HG03565 (cell line): ENCODE measurements at regions not wholly inside any gene's neighbourhood (a gene's known extent, or its start where the extent isn't known, plus 50 kb on each side); places are given as distances from the start of the nearest gene placed in this dataset.

Experiments used
- ATAC-seq: cut with Tn5 transposase; IDR thresholded peaks from one replicate; pipeline ENCODE4 v1.9.1; 2021; ENCODE audit warnings: mild to moderate bottlenecking, moderate library complexity; ENCODE audit not compliant: unreplicated experiment

- no peak for ATAC-seq
Measured at GRCh38 chr5:58403822-58404433, 56.0 kb downstream of the PLK2 start.

GRCh38 chr5:58401701-58402100, 58.2 kb downstream of the PLK2 start:
- no peak for ATAC-seq

GRCh38 chr5:58400737-58401136, 59.1 kb downstream of the PLK2 start:
- no peak for ATAC-seq

GRCh38 chr5:58399951-58400350, 59.9 kb downstream of the PLK2 start:
- ATAC-seq: no peak

GRCh38 chr5:58394339-58394738, 65.5 kb downstream of the PLK2 start:
- no peak for ATAC-seq

- no peak for ATAC-seq
Measured at GRCh38 chr5:58393716-58394115, 66.2 kb downstream of the PLK2 start.

GRCh38 chr5:58392496-58392895, 67.4 kb downstream of the PLK2 start:
- ATAC-seq: no peak

- ATAC-seq: no peak
Measured at GRCh38 chr5:58383448-58383847, 76.4 kb downstream of the PLK2 start.

- ATAC-seq: no peak
Measured at GRCh38 chr5:58382131-58382534, 77.8 kb downstream of the PLK2 start.

GRCh38 chr5:58381566-58381965, 78.3 kb downstream of the PLK2 start:
- ATAC-seq: no peak

- no peak for ATAC-seq
Measured at GRCh38 chr5:58380655-58381054, 79.2 kb downstream of the PLK2 start.

GRCh38 chr5:58378613-58379390, 81.1 kb downstream of the PLK2 start:
- ATAC-seq: no peak

GRCh38 chr5:58370606-58371005, 89.3 kb downstream of the PLK2 start:
- ATAC-seq: no peak

- no peak for ATAC-seq
Measured at GRCh38 chr5:58369513-58370190, 90.2 kb downstream of the PLK2 start.

- no peak for ATAC-seq
Measured at GRCh38 chr5:58366461-58366860, 93.4 kb downstream of the PLK2 start.

- ATAC-seq: no peak
Measured at GRCh38 chr5:58365791-58366190, 94.1 kb downstream of the PLK2 start.

GRCh38 chr5:58363461-58364249, 96.2 kb downstream of the PLK2 start:
- no peak for ATAC-seq

- no peak for ATAC-seq
Measured at GRCh38 chr5:58362135-58362534, 97.8 kb downstream of the PLK2 start.

GRCh38 chr5:58360794-58361193, 99.1 kb downstream of the PLK2 start:
- no peak for ATAC-seq

- ATAC-seq: no peak
Measured at GRCh38 chr5:58359981-58360380, 99.9 kb downstream of the PLK2 start.

GRCh38 chr5:58358501-58359178, 101.2 kb downstream of the PLK2 start:
- no peak for ATAC-seq
